MM.1S (cell line): ENCODE measurements at regions not wholly inside any gene's neighbourhood (a gene's known extent, or its start where the extent isn't known, plus 50 kb on each side); places are given as distances from the start of the nearest gene placed in this dataset.

Source experiments
- DNase-seq: peaks from one replicate; pipeline ENCODE4 v3.0.0-alpha.2; 2015
- H2AFZ ChIP-seq: fragments of 300-600 bp; sonication (generic); 2 replicates; pipeline ENCODE4 v1.6.0; 2016; ENCODE audit warnings: antibody characterized with exemption, low read length
- H3F3A ChIP-seq: fragments of 300-600 bp; sonication (generic); 2 replicates; pipeline ENCODE4 v1.6.1; 2016; ENCODE audit warnings: mild to moderate bottlenecking, antibody characterized with exemption, low read length, moderate library complexity, mixed read lengths; ENCODE audit not compliant: insufficient read depth
- H3K27ac ChIP-seq: fragments of 300-600 bp; sonication (generic); 2 replicates; pipeline ENCODE4 v1.5.1; 2016; ENCODE audit warnings: mild to moderate bottlenecking, low read length
- H3K27me3 ChIP-seq: fragments of 300-600 bp; sonication (generic); replicated peaks from 2 replicates; pipeline ENCODE4 v1.6.0; 2016; ENCODE audit warnings: low read length; ENCODE audit not compliant: insufficient read depth
- H3K36me3 ChIP-seq: fragments of 300-600 bp; sonication (generic); replicated peaks from 2 replicates; pipeline ENCODE4 v1.6.1; 2016; ENCODE audit warnings: mild to moderate bottlenecking, low read length, mixed read lengths; ENCODE audit not compliant: insufficient read depth
- H3K4me1 ChIP-seq: fragments of 300-600 bp; sonication (generic); 2 replicates; pipeline ENCODE4 v1.6.1; 2016; ENCODE audit warnings: low read length, mixed read lengths
- H3K4me2 ChIP-seq: fragments of 300-600 bp; sonication (generic); 2 replicates; pipeline ENCODE4 v1.6.0; 2016; ENCODE audit warnings: low read depth, low read length
- H3K4me3 ChIP-seq: fragments of 300-600 bp; sonication (generic); 2 replicates; pipeline ENCODE4 v1.5.1; 2016; ENCODE audit warnings: low read length, mixed read lengths
- H3K79me2 ChIP-seq: fragments of 300-600 bp; sonication (generic); 2 replicates; pipeline ENCODE4 v1.6.1; 2016; ENCODE audit warnings: mixed run types, low read length, mixed read lengths
- H3K9ac ChIP-seq: fragments of 300-600 bp; sonication (generic); 2 replicates; pipeline ENCODE4 v1.6.1; 2016; ENCODE audit warnings: low read length, mixed read lengths
- H3K9me2 ChIP-seq: fragments of 300-600 bp; sonication (generic); replicated peaks from 2 replicates; pipeline ENCODE4 v1.6.1; 2016; ENCODE audit warnings: mild to moderate bottlenecking, low read length, mixed read lengths; ENCODE audit not compliant: insufficient read depth
- H3K9me3 ChIP-seq: fragments of 300-600 bp; sonication (generic); replicated peaks from 2 replicates; pipeline ENCODE4 v1.6.1; 2016; ENCODE audit warnings: mild to moderate bottlenecking, low read length, mixed read lengths; ENCODE audit not compliant: insufficient read depth
- H4K20me1 ChIP-seq: fragments of 300-600 bp; sonication (generic); 2 replicates; pipeline ENCODE4 v1.6.1; 2016; ENCODE audit warnings: mild to moderate bottlenecking, low read length, moderate library complexity, mixed read lengths; ENCODE audit not compliant: insufficient read depth
- EZH2 ChIP-seq: fragments of 300-600 bp; sonication (generic); optimal IDR thresholded peaks from 2 replicates; pipeline ENCODE3; 2017; ENCODE audit warnings: low read depth, mild to moderate bottlenecking, antibody characterized with exemption, low read length, mixed read lengths
- EZH2phosphoT487 ChIP-seq: fragments of 300-600 bp; sonication (generic); IDR thresholded peaks from 2 replicates; pipeline ENCODE4 v1.6.1; 2018; ENCODE audit warnings: antibody characterized with exemption, low read length
- TF ChIP-seq, protein P1 (sequence below): fragments of 300-600 bp; sonication (generic); IDR thresholded peaks from 2 replicates; pipeline ENCODE4 v1.5.1; 2016; ENCODE audit warnings: antibody characterized with exemption, low read length, mixed read lengths

- TF ChIP-seq EZH2phosphoT487, result no peak
- TF ChIP-seq EZH2, result no peak
- TF ChIP-seq, protein P1, sequence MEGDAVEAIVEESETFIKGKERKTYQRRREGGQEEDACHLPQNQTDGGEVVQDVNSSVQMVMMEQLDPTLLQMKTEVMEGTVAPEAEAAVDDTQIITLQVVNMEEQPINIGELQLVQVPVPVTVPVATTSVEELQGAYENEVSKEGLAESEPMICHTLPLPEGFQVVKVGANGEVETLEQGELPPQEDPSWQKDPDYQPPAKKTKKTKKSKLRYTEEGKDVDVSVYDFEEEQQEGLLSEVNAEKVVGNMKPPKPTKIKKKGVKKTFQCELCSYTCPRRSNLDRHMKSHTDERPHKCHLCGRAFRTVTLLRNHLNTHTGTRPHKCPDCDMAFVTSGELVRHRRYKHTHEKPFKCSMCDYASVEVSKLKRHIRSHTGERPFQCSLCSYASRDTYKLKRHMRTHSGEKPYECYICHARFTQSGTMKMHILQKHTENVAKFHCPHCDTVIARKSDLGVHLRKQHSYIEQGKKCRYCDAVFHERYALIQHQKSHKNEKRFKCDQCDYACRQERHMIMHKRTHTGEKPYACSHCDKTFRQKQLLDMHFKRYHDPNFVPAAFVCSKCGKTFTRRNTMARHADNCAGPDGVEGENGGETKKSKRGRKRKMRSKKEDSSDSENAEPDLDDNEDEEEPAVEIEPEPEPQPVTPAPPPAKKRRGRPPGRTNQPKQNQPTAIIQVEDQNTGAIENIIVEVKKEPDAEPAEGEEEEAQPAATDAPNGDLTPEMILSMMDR, result no peak
- H3K36me3 ChIP-seq, result no peaks in the 10 kb centered on the region
- no peak overlapping the region for H3K9ac ChIP-seq
- H4K20me1 ChIP-seq, result no peaks in the 10 kb centered on the region
- no peaks in the 10 kb centered on the region for H3K27me3 ChIP-seq
- H3K79me2 ChIP-seq, result no peaks in the 10 kb centered on the region
- H3K4me3 ChIP-seq, result no peak overlapping the region
- no peaks in the 10 kb centered on the region for H3K4me1 ChIP-seq
- no peaks in the 10 kb centered on the region for H3K9me3 ChIP-seq
- H2AFZ ChIP-seq, result no peak overlapping the region
- H3K9me2 ChIP-seq, result no peaks in the 10 kb centered on the region
- H3K4me2 ChIP-seq, result no peak overlapping the region
- no peaks in the 10 kb centered on the region for H3F3A ChIP-seq
- no peak overlapping the region for H3K27ac ChIP-seq
- DNase-seq, result no peak
Measured at GRCh38 chr18:25674183-25674582, 322.2 kb upstream of the ZNF521 start.

DNA sequence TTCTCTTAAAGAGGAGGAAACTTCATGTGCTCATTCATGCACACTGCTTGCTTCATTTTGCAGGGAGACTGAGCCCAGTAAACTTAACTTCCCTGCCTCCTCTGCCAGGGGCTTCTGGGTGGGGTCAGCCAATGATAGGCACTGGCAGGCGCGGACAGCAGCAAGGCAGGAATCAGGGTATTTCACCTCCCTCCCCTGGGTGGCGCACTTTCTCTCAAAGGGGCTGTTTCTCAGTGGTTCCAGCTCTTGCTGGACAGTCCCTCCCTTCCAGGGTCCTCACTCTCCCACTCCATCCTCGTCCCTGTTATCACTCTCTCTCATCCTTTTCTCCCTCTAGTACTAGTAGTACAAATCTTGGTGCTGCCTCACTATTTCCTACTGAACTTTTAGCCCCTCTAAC, 320.5 kb upstream of the ZNF521 start:
- H3K9me2 ChIP-seq, result no peaks in the 10 kb centered on the region
- no peaks in the 10 kb centered on the region for H3K4me1 ChIP-seq
- no peak overlapping the region for H3K27ac ChIP-seq
- no peak overlapping the region for H3K4me3 ChIP-seq
- H3K36me3 ChIP-seq, result no peaks in the 10 kb centered on the region
- H2AFZ ChIP-seq, result no peak overlapping the region
- H3K4me2 ChIP-seq, result no peak overlapping the region
- no peaks in the 10 kb centered on the region for H3K9me3 ChIP-seq
- no peaks in the 10 kb centered on the region for H3K27me3 ChIP-seq
- no peaks in the 10 kb centered on the region for H3K79me2 ChIP-seq
- H3F3A ChIP-seq, result no peaks in the 10 kb centered on the region
- H4K20me1 ChIP-seq, result no peaks in the 10 kb centered on the region
- DNase-seq, result no peak
- no peak overlapping the region for H3K9ac ChIP-seq
- TF ChIP-seq, protein P1, result 0 out of 2 replicates have a peak, but pooled peaks have one; percentile 4
- no peak for TF ChIP-seq EZH2

- Histone ChIP-seq H2AFZ (no peak overlapping the region), H3K4me1 (no peaks in the 10 kb centered on the region), H3K9ac (no peak overlapping the region), H4K20me1 (no peaks in the 10 kb centered on the region), H3K36me3 (no peaks in the 10 kb centered on the region), H3F3A (no peaks in the 10 kb centered on the region), H3K27me3 (no peaks in the 10 kb centered on the region), H3K79me2 (no peaks in the 10 kb centered on the region), H3K9me3 (no peaks in the 10 kb centered on the region), H3K4me3 (no peak overlapping the region), H3K9me2 (no peaks in the 10 kb centered on the region), H3K4me2 (no peak overlapping the region), H3K27ac (no peak overlapping the region)
- no peak for DNase-seq
- TF ChIP-seq EZH2phosphoT487 (no peak), EZH2 (no peak)
- TF ChIP-seq, protein P1, result no peak
Measured at GRCh38 chr18:25669741-25670140, 317.8 kb upstream of the ZNF521 start.
